ENCODE measurements at regions not wholly inside any gene's neighbourhood (a gene's known extent, or its start where the extent isn't known, plus 50 kb on each side); places are given as distances from the start of the nearest gene placed in this dataset.

DNA sequence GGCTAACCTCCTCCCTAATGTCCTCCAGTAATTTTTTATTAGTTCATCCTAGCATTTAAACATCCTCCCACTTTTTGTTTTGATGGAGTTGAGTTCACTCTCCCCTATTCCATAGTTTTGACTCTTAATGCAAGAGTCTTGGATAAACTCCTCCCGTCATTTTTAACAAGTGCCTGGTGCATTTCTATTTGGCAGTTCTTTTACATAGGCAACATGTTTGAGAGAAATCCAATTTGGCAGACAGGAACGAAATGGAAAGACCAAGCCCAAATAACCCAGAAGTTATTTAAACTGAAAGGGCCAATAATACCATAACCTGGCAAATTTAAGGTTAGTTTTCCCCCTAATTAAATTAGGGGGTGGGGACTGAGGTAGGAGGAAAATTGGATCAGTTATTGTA lies 291.5 kb upstream of the MANEA start:
- TF ChIP-seq, protein P1, sequence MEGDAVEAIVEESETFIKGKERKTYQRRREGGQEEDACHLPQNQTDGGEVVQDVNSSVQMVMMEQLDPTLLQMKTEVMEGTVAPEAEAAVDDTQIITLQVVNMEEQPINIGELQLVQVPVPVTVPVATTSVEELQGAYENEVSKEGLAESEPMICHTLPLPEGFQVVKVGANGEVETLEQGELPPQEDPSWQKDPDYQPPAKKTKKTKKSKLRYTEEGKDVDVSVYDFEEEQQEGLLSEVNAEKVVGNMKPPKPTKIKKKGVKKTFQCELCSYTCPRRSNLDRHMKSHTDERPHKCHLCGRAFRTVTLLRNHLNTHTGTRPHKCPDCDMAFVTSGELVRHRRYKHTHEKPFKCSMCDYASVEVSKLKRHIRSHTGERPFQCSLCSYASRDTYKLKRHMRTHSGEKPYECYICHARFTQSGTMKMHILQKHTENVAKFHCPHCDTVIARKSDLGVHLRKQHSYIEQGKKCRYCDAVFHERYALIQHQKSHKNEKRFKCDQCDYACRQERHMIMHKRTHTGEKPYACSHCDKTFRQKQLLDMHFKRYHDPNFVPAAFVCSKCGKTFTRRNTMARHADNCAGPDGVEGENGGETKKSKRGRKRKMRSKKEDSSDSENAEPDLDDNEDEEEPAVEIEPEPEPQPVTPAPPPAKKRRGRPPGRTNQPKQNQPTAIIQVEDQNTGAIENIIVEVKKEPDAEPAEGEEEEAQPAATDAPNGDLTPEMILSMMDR (IDR thresholded peaks at IDR 0.05), result no peak
- TF ChIP-seq POLR2A (IDR thresholded peaks at IDR 0.05), result no peak

Measured in lower leg skin (tissue), 3 donors.